ENCODE measurements at regions not wholly inside any gene's neighbourhood (a gene's known extent, or its start where the extent isn't known, plus 50 kb on each side); places are given as distances from the start of the nearest gene placed in this dataset.

GRCh38 chr13:64819081-64819480 lies 2411.1 kb downstream of the PCDH9 start:
- TF ChIP-seq EP300 (IDR thresholded peaks at IDR 0.05; ENCODE audit: borderline replicate concordance) (no peak), USF1 (IDR thresholded peaks at IDR 0.05) (no peak), TAF1 (IDR thresholded peaks at IDR 0.05; ENCODE audit: low read depth) (no peak), REST (IDR thresholded peaks at IDR 0.05; ENCODE audit: low read depth) (no peak), TCF12 (IDR thresholded peaks at IDR 0.05; ENCODE audit: low read depth) (no peak), NFIC (IDR thresholded peaks at IDR 0.05) (no peak), MAX (IDR thresholded peaks at IDR 0.05) (no peak), CREB1 (IDR thresholded peaks at IDR 0.05; ENCODE audit: low read depth) (no peak), YY1 (IDR thresholded peaks at IDR 0.05; ENCODE audit: low read depth) (no peak), CEBPB (IDR thresholded peaks at IDR 0.05) (no peak)
